Stimulated activated naive CD8-positive, alpha-beta T cell treated with anti-CD3 and anti-CD28 coated beads, Interleukin-15, amount 100 ng/mL, for 72 hours (primary cell): ENCODE measurements at regions not wholly inside any gene's neighbourhood (a gene's known extent, or its start where the extent isn't known, plus 50 kb on each side); places are given as distances from the start of the nearest gene placed in this dataset.

Source experiments
- ATAC-seq: fragments of 150-1000 bp; cut with Tn5 transposase; 2 replicates; pipeline ENCODE4 v1.10.0; 2021; ENCODE audit warnings: mild to moderate bottlenecking, moderate library complexity
- DNase-seq, 2 donors: peaks; one replicate each; pipeline ENCODE4 v3.0.0; 2021 to 2022
- H3K27ac Mint-ChIP-seq, 2 donors: one replicate each; pipeline ENCODE4 v1.8.0; 2022; ENCODE audit warnings: mild to moderate bottlenecking in 2 of 2, mixed read lengths in 2 of 2, moderate library complexity in 2 of 2
- H3K27me3 Mint-ChIP-seq: one replicate; pipeline ENCODE4 v1.8.0; 2022; ENCODE audit warnings: mixed read lengths
- H3K4me1 Mint-ChIP-seq: one replicate; pipeline ENCODE4 v1.8.0; 2022; ENCODE audit warnings: mild to moderate bottlenecking, mixed read lengths
- H3K4me3 Mint-ChIP-seq, 2 donors: one replicate each; pipeline ENCODE4 v1.8.0; 2022; ENCODE audit warnings: mild to moderate bottlenecking in 2 of 2, mixed read lengths in 2 of 2, moderate library complexity in 1 of 2
- H3K9me3 Mint-ChIP-seq, 2 donors: one replicate each; pipeline ENCODE4 v1.8.0; 2022; ENCODE audit warnings: mixed read lengths in 2 of 2

DNA sequence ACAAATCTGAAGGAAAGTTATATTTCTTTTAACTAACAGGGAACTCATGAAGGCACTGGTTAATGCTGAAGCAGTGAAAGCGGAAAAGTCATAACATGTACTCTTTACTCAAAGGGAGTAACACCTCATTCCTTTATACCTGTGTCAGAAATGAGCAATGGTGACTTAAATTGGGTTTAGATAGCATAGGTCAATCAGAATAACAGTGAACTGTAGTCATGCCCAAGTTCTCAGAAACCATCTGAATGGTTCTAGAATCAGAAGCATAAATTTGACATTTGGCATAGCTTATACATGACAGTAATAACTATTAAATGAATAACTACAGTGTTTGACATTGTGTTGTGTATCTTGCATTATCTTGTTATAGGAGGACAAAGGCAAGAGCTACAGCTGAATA, 382.0 kb downstream of the NUF2 start:
- DNase-seq (no peak), ATAC-seq (no peak)
- Mint-ChIP-seq H3K4me1 (no peaks in the 10 kb centered on the region), H3K27ac (no peak overlapping the region), H3K27me3 (no peaks in the 10 kb centered on the region), H3K4me3 (no peak overlapping the region), H3K9me3 (peaks cover 0 to 4% of the 10 kb centered on the region in 2 donors)

DNA sequence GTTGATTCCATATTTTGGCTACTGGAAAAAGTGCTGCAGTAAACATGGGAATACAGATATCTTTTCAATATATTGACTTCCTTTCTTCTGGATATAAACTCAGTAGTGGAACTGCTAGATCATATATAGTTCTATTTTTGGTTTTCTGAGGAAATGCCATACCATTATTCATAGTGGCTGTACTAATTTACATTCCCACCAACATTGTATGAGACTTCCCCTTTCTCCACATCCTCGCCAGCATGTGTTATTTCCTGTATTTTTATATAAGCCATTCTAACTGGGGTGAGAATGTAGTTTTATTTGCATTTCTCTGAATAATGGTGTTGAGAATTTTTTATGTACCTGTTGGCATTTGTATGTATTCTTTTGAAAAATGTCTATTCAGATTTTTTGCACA, 385.2 kb downstream of the NUF2 start:
- Mint-ChIP-seq H3K9me3 (peaks cover 8 to 11% of the 10 kb centered on the region in 2 donors), H3K4me3 (no peak overlapping the region), H3K27ac (no peak overlapping the region), H3K27me3 (no peaks in the 10 kb centered on the region), H3K4me1 (no peaks in the 10 kb centered on the region)
- DNase-seq (no peak), ATAC-seq (no peak)

DNA sequence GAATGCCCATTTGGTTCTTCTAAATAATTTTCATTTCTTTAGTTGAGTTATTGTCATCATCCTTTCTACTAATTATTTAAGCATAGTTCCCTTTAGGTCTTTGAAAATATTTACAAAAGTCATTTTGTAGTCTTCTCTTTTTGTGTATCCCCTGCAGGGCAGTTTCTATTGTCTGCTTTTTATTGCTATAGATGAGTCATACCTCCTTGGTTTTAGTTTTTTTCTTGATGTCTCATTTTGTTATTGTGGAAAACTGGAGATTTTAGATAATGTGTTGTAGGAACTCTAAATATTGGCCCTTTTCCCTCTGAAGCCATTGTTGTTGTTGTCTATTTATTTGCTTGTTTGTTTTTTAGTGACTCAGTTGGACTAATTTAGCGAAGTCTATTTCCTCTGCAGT, 387.9 kb downstream of the NUF2 start:
- no peak for DNase-seq
- Mint-ChIP-seq H3K4me3 (no peak overlapping the region), H3K27me3 (no peaks in the 10 kb centered on the region), H3K9me3 (peaks cover 5 to 11% of the 10 kb centered on the region in 2 donors), H3K4me1 (no peaks in the 10 kb centered on the region), H3K27ac (no peak overlapping the region)
- ATAC-seq = no peak

DNA sequence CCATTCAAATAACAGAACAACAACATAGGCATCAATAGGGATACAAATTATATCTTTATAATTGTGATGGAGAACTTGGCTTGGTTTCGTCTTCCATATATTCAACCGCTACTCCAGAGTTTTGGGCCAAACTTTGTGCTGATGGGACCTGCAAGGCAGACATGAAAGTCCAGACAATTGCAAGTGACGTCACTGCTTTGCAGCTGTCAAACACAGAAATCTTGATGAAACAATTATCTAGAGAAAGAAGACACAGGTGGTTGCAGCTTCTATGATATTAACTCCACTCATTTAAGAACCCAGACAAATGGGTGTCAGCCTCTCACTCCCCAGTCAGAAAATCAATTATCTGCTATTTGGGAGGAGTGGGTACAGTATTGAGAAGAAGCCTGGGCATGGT, 390.6 kb downstream of the NUF2 start:
- Mint-ChIP-seq H3K9me3 (peaks cover 5 to 12% of the 10 kb centered on the region in 2 donors), H3K27me3 (no peaks in the 10 kb centered on the region), H3K4me3 (no peak overlapping the region), H3K27ac (no peak overlapping the region), H3K4me1 (no peaks in the 10 kb centered on the region)
- no peak for DNase-seq
- no peak for ATAC-seq

DNA sequence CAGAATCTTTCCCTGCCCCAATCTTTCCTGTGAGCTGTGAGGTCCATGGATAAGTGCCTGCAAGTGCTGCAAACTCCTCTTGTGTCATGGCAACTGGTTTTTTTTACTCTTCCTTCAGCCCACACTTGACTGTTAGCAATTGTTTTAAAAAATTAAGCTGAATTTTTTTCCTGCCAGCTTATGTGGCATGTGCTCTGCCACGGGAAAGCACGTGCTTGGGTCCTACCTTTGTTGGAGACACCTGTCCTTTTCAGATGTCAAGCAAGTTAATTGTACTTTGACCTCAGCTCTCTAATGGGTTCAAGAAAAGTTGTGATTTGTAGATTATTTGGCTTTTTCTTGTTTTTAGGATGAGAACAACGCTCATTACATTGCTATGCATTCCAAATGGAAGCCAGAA, 398.5 kb downstream of the NUF2 start:
- no peaks in the 10 kb centered on the region for H3K4me1 Mint-ChIP-seq
- ATAC-seq = no peak
- H3K27me3 Mint-ChIP-seq = no peaks in the 10 kb centered on the region
- H3K9me3 Mint-ChIP-seq = peaks cover 9 to 20% of the 10 kb centered on the region in 2 donors
- H3K4me3 Mint-ChIP-seq = no peak overlapping the region
- DNase-seq = no peak
- H3K27ac Mint-ChIP-seq = no peak overlapping the region

DNA sequence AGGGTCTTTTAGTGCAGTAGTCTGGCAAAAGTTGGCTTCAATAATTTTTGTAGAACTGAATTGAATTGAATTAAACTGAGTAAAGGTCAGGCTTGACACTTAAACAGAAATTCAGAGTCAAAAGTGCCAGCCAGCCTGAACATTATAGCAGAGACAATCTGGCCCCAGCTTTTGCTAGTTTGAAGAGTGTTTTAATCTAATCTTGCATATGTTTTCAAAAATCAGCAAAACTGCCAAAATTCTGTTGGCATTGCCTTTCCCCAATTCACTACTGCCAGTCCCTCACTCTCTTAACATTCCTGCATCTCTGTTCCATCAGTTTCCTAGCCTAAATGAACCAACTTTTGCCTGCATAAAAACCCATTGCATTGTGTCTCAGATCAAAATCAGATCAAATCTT, 403.8 kb downstream of the NUF2 start:
- DNase-seq (no peak), ATAC-seq (no peak)
- no peaks in the 10 kb centered on the region for H3K4me1 Mint-ChIP-seq
- H3K27ac Mint-ChIP-seq = no peak overlapping the region
- H3K4me3 Mint-ChIP-seq = no peak overlapping the region
- H3K27me3 Mint-ChIP-seq = no peaks in the 10 kb centered on the region
- H3K9me3 Mint-ChIP-seq = peaks cover 11 to 13% of the 10 kb centered on the region in 2 donors

DNA sequence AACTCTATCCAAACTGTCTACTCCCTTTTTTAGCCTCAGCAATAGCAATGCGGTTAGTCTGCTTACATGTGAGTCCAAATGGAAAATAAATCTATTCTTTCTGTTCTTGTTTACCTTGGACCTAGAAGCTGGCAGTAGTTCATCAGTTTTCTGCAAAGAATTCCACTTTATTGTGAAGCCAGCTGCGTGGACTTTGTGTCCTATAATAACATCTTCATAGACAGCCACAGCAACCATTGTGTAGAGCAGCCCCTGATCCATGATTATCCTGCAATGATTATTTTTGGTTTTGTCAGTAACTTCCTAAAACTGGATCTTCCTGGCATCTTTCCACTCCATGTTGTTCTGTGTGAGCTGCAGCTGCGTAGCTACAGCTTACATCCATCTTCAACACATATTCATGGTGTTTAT, 408.7 kb downstream of the NUF2 start:
- no peaks in the 10 kb centered on the region for H3K4me1 Mint-ChIP-seq
- H3K27me3 Mint-ChIP-seq = no peaks in the 10 kb centered on the region
- peaks cover 9 to 11% of the 10 kb centered on the region in 2 donors for H3K9me3 Mint-ChIP-seq
- no peak overlapping the region for H3K27ac Mint-ChIP-seq
- no peak overlapping the region for H3K4me3 Mint-ChIP-seq
- DNase-seq (no peak), ATAC-seq (no peak)

DNA sequence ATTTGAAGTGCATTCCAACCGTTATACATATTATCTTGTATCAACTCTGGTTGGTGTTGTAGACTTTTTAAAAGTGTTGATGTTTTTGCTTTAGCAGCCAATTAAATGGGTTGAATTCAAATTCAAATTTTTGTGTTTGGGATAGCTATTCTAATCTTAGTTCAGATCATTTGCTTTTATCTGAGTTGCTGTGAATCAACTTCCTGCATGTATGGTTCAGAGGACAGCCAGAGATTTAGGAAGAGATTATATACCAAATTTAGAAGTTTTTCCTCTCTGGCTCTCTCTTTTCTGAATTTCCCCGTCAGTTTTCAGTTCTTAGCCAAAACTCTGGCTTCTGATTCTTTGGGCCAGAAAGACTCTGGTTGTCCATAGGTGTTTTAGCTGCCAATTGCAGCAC, 415.5 kb downstream of the NUF2 start:
- Mint-ChIP-seq H3K9me3 (peaks cover 9 to 20% of the 10 kb centered on the region in 2 donors), H3K27me3 (no peaks in the 10 kb centered on the region), H3K4me3 (no peak overlapping the region), H3K4me1 (no peaks in the 10 kb centered on the region), H3K27ac (no peak overlapping the region)
- DNase-seq (no peak), ATAC-seq (no peak)

DNA sequence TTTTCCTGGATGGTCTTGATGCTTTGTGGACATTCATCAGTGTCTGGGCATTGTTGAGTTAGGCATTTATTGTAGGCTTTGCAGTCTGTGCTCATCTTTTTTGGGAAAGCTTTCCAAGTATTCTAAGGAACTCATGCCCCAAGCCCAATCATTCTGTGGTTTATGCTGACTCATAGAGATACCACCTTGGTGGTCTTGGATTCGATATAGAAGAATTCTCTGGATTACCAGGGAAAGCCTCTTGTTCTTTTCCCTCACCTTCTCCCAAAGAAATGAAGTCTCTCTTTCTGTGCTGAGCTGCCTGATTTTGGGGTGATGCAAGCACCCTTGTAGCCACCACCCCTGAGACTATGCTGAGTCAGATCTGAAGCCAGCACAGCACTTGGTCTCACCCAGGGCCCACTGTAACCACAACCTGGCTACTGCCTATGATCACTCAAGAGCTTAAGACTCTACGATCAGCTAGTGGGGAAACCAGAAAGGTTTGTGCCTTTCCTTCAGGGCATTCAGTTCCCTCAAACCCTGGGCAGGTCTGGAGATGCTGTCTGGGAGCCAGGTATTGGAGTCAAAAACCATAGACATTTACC, 422.6 kb downstream of the NUF2 start:
- no peak overlapping the region for H3K4me3 Mint-ChIP-seq
- H3K9me3 Mint-ChIP-seq = peaks cover 15 to 40% of the 10 kb centered on the region in 2 donors
- H3K27ac Mint-ChIP-seq = no peak overlapping the region
- DNase-seq (no peak), ATAC-seq (no peak)
- H3K4me1 Mint-ChIP-seq = no peaks in the 10 kb centered on the region
- H3K27me3 Mint-ChIP-seq = no peaks in the 10 kb centered on the region

DNA sequence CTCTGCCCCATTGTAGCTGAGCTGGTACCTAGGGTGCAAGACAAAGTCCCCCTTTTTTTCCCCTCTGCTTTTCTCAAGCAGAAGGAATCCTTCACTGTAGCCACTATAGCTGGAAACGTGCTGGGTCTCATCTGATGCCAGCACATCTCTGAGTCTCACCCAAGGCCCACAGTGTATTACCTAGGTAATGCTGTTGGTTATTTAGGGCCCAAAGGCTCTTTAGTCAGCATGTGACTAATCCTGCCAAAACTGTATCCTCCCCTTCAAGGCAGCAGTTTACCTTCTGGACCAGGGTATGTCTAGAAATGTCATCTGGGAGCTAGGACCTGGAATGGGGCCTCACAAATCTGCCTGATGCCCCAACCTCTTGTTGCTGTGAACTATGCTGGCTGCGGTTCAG, 423.4 kb downstream of the NUF2 start:
- Mint-ChIP-seq H3K27me3 (no peaks in the 10 kb centered on the region), H3K9me3 (peaks cover 19 to 43% of the 10 kb centered on the region in 2 donors), H3K4me3 (no peak overlapping the region), H3K27ac (no peak overlapping the region), H3K4me1 (no peaks in the 10 kb centered on the region)
- ATAC-seq (no peak), DNase-seq (no peak)

DNA sequence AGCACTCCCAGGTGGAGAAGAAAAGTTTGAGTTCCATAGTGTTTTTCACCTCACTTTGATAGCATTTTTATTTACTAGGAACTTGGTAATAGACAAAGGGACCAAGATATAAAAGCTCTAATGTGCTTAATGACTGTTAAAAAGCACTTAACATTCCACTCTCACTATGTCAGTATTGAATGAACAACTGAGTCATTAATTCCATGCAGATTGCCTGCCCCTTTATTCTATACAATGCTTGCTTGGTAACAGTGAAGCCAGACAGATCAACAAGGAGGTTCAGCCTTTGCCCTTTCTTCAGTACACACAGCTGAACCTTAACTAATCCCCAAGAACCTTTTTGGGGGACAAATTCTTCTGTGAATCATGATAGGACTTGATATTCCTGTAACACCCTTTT, 425.5 kb downstream of the NUF2 start:
- Mint-ChIP-seq H3K27ac (no peak overlapping the region), H3K9me3 (peaks cover 15 to 38% of the 10 kb centered on the region in 2 donors), H3K27me3 (no peaks in the 10 kb centered on the region), H3K4me3 (no peak overlapping the region), H3K4me1 (no peaks in the 10 kb centered on the region)
- ATAC-seq = no peak
- no peak for DNase-seq

DNA sequence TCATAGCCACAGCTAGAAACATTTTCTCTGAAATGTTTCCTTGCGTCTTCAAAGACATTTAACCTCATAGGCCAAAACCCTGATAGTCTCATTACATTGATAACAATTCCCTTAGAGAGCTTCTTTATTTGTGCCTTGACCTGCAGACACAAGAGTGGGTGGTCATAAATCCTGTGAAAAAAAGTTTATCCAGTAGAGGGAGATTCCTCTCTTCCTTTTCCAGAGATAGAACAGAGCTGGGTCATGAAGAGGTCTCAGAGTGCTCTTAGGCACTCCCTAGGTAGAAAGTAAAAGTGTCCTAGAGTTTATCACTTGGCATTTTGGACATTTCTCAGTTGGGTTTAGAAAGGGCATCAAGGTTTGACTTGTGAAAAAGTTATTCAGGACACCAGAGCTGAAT, 426.1 kb downstream of the NUF2 start:
- ATAC-seq (no peak), DNase-seq (no peak)
- H3K4me3 Mint-ChIP-seq = no peak overlapping the region
- no peak overlapping the region for H3K27ac Mint-ChIP-seq
- H3K27me3 Mint-ChIP-seq = no peaks in the 10 kb centered on the region
- no peaks in the 10 kb centered on the region for H3K4me1 Mint-ChIP-seq
- peaks cover 15 to 32% of the 10 kb centered on the region in 2 donors for H3K9me3 Mint-ChIP-seq

DNA sequence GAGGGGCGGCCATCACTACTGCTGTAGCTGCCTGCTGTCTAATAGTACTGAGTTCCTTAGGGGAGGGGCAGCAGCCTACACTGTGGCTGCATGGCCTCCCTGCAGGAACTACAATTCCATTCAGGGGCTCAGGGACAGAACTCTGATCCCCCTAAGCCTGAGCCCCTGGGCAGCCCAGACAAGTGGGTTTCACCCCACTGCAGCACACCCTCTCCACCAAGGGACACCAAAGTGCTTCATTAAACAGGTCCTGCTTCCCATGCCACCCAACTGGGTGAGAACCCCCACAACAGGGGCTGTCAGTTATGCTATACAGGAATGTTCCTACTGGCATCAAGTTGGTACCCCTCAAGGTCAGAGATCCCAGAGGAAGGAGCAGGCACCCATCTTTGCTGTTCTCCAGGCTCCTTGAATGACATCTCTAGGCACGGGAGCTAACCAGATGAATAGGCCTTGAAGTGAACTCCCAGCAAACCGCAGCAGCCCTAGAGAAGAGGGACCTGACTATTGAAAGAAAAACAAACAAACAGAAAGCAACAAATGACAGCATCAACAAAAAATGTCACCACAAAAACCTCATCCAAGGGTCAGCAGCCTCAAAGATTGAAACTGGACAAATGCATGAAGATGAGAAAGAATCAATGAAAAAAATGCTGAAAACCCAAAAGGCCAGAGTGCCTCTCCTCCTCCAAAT, 437.4 kb downstream of the NUF2 start:
- DNase-seq (no peak), ATAC-seq (no peak)
- no peak overlapping the region for H3K27ac Mint-ChIP-seq
- no peak overlapping the region for H3K4me3 Mint-ChIP-seq
- H3K9me3 Mint-ChIP-seq = peaks cover 6 to 47% of the 10 kb centered on the region in 2 donors
- no peaks in the 10 kb centered on the region for H3K4me1 Mint-ChIP-seq
- H3K27me3 Mint-ChIP-seq = no peaks in the 10 kb centered on the region

DNA sequence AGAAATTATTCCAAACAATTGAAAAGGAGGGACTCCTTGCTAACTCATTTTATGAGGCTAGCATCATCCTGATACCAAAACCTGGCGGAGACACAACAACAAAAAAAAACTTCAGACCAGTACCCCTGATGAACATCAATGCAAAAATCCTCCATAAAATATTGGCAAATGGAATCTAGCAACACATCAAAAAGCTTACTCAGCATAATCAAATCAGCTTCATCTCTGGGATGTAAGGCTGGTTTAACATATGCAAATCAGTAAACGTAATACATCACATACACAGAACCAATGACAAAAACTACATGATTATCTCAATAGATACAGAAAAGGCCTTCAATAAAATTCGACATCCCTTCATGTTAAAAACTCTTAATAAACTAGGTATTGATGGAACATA, 440.1 kb downstream of the NUF2 start:
- H3K4me3 Mint-ChIP-seq = no peak overlapping the region
- H3K27ac Mint-ChIP-seq = no peak overlapping the region
- no peaks in the 10 kb centered on the region for H3K27me3 Mint-ChIP-seq
- H3K9me3 Mint-ChIP-seq = peaks cover 6 to 47% of the 10 kb centered on the region in 2 donors
- no peaks in the 10 kb centered on the region for H3K4me1 Mint-ChIP-seq
- ATAC-seq = no peak
- DNase-seq = no peak

DNA sequence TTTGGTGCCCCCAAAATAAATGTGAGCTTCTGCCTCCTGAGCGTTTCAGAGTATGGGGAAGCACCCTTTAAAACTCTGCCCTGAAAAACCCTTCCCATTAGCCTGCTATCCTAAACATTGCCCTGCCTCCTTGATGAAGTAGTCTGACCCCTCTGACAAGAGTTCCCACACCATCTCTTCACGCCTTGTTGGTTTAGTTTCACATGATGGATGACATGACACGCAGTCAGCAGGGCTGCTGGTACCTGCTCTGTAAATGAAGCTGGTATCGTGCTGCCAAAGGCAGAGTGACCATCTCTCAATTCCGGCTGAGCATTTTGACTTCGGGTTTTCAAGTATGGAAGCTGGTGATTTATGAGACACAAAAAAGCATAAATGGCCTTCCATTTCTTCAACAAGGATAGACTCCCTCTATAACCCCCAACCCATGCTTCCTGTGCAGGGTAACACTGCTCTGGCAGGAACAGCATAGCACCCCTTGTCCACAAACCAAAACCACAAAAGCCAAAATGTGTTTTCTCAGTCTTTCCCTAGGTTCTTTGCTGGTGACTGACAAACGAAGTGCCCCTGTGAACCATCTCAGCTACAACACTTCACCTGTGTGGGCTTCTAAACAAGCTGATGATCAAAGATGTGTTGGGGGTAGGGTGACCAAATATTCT, 444.6 kb downstream of the NUF2 start:
- H3K27ac Mint-ChIP-seq = peak overlapping the region in 1 of 2 donors; percentile 80
- H3K9me3 Mint-ChIP-seq = peaks cover 0 to 12% of the 10 kb centered on the region in 2 donors
- no peak overlapping the region for H3K4me3 Mint-ChIP-seq
- no peak for DNase-seq
- H3K4me1 Mint-ChIP-seq = no peaks in the 10 kb centered on the region
- ATAC-seq = no peak
- no peaks in the 10 kb centered on the region for H3K27me3 Mint-ChIP-seq

DNA sequence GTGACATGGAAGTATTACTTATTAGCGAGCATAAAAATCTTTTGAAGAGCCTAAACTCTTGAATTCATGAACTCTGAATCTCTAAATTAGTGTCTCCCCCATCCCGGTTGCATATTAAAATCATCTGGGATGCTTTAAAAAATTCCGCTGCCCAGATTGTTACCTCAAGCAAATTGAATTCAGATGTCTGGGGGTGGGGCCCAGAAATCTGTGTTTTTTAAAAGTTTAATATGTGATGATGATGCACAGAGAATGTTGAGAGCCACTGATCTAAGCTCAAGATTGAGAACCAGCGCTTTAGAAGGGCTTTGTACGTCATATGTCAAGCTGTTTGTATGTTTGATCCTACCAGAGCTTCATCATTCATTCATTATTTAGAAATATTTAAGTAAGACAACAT, 446.8 kb downstream of the NUF2 start:
- no peak overlapping the region for H3K4me3 Mint-ChIP-seq
- ATAC-seq (no peak), DNase-seq (no peak)
- no peaks in the 10 kb centered on the region for H3K27me3 Mint-ChIP-seq
- H3K27ac Mint-ChIP-seq = no peak overlapping the region
- H3K9me3 Mint-ChIP-seq = no peaks in the 10 kb centered on the region
- no peaks in the 10 kb centered on the region for H3K4me1 Mint-ChIP-seq
